ENCODE measurements at regions not wholly inside any gene's neighbourhood (a gene's known extent, or its start where the extent isn't known, plus 50 kb on each side); places are given as distances from the start of the nearest gene placed in this dataset.

DNA sequence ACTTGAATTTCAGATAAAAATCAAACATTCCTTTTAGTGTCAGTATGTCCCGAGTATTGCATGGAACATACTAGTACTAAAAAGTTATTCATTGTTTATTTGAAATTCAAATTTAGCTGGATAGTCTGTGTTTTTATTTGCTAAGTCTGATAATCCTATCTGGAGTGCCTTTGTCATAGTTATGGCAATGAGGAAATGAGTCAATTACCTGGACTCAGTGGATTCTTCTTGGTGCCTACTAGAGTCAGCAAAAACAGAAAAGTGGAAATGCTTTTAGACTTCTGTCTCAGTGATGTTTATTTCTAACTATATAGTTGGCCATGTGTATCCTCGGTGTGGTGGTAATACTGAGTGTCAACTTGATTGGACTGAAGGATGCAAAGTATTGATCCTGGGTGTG, 121.3 kb upstream of the EEF1E1 start:
- Histone ChIP-seq H3K4ac (ENCODE audit: low read depth, low read length) (no peak overlapping the region), H2BK12ac (ENCODE audit: insufficient read length, low read depth, low read length) (no peak overlapping the region), H2AK5ac (ENCODE audit: insufficient read length, low read length) (no peak overlapping the region), H2BK15ac (ENCODE audit: low read depth, low read length) (no peak overlapping the region), H2BK5ac (ENCODE audit: insufficient read length, low read length) (no peak overlapping the region), H3K18ac (ENCODE audit: insufficient read length, low read depth, low read length) (no peak overlapping the region), H3K9ac (ENCODE audit: extremely low read depth, insufficient read length, low read length) (no peak overlapping the region), H4K20me1 (ENCODE audit: control insufficient read depth, insufficient read depth, insufficient read length) (no peaks in the 10 kb centered on the region), H3K79me1 (ENCODE audit: insufficient read depth, low read depth, low read length, poor library complexity, severe bottlenecking) (no peaks in the 10 kb centered on the region), H3K27me3 (ENCODE audit: insufficient read depth, low read length) (no peaks in the 10 kb centered on the region), H3K4me1 (ENCODE audit: insufficient read depth, low read length) (no peaks in the 10 kb centered on the region), H3K4me2 (ENCODE audit: insufficient read depth, insufficient read length, low read length) (no peak overlapping the region), H4K91ac (ENCODE audit: insufficient read length, low read depth, low read length) (no peak overlapping the region), H3K23me2 (ENCODE audit: insufficient read length, low read depth, low read length, poor library complexity, severe bottlenecking) (no peaks in the 10 kb centered on the region), H3K14ac (ENCODE audit: insufficient read depth, low read length) (no peak overlapping the region), H3K23ac (ENCODE audit: insufficient read length, low read depth, low read length) (no peak overlapping the region), H2AFZ (ENCODE audit: low read length) (no peak overlapping the region), H3K56ac (ENCODE audit: insufficient read length, low read depth, low read length) (no peak overlapping the region), H4K5ac (ENCODE audit: insufficient read length, low read depth, low read length) (no peak overlapping the region), H3T11ph (ENCODE audit: low read length) (no peak overlapping the region), H3K9me3 (ENCODE audit: control insufficient read depth, low read depth, low read length) (no peaks in the 10 kb centered on the region), H2BK20ac (ENCODE audit: low read depth, low read length, poor library complexity, severe bottlenecking) (no peak overlapping the region), H3K79me2 (ENCODE audit: insufficient read depth, low read length) (no peaks in the 10 kb centered on the region), H2BK120ac (ENCODE audit: low read depth, low read length, poor library complexity, severe bottlenecking) (no peak overlapping the region), H3K27ac (ENCODE audit: insufficient read length, low read depth, low read length) (no peak overlapping the region), H4K8ac (replicated peaks; ENCODE audit: insufficient read length, low read depth, low read length) (no peak overlapping the region)
- Mint-ChIP-seq H3K27ac (no peak overlapping the region), H3K4me3 (no peak overlapping the region), H3K4me1 (no peaks in the 10 kb centered on the region), H3K9me3 (no peaks in the 10 kb centered on the region; a peak in 2 of 5 replicates), H3K36me3 (ENCODE audit: insufficient read depth in 1 of 3, low read depth in 3 of 3) (no peaks in the 10 kb centered on the region), H3K27me3 (ENCODE audit: low read depth) (no peaks in the 10 kb centered on the region)
- no peak for DNase-seq
- WGBS (ENCODE audit: extremely low coverage, insufficient read length, low lambda C conversion rate) = no CpG with 5 or more reads among the region's 2 CpGs
- TF ChIP-seq, protein P1, sequence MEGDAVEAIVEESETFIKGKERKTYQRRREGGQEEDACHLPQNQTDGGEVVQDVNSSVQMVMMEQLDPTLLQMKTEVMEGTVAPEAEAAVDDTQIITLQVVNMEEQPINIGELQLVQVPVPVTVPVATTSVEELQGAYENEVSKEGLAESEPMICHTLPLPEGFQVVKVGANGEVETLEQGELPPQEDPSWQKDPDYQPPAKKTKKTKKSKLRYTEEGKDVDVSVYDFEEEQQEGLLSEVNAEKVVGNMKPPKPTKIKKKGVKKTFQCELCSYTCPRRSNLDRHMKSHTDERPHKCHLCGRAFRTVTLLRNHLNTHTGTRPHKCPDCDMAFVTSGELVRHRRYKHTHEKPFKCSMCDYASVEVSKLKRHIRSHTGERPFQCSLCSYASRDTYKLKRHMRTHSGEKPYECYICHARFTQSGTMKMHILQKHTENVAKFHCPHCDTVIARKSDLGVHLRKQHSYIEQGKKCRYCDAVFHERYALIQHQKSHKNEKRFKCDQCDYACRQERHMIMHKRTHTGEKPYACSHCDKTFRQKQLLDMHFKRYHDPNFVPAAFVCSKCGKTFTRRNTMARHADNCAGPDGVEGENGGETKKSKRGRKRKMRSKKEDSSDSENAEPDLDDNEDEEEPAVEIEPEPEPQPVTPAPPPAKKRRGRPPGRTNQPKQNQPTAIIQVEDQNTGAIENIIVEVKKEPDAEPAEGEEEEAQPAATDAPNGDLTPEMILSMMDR (conservative IDR thresholded peaks at IDR 0.05) = no peak

Measured in H9 (cell line).